Suprapubic skin (tissue), 3 donors: ENCODE measurements at regions not wholly inside any gene's neighbourhood (a gene's known extent, or its start where the extent isn't known, plus 50 kb on each side); places are given as distances from the start of the nearest gene placed in this dataset.

ENCODE experiments used
- CTCF ChIP-seq, 2 donors: fragments of 200-600 bp in 1 of 2; fragments of 450-650 bp in 1 of 2; sonication (generic) in 1 of 2; IDR thresholded peaks; one replicate each; pipeline ENCODE4 v1.5.1; 2016 to 2019; ENCODE audit warnings: antibody characterized with exemption in 2 of 2, mild to moderate bottlenecking in 1 of 2, moderate library complexity in 1 of 2
- POLR2AphosphoS5 ChIP-seq, 3 donors: sonication (generic); formaldehyde crosslinking; IDR thresholded peaks; one replicate each; pipeline ENCODE4 v1.6.1; 2017; ENCODE audit warnings: antibody characterized with exemption in 3 of 3

- TF ChIP-seq CTCF (IDR thresholded peaks at IDR 0.05) (no peak), POLR2AphosphoS5 (IDR thresholded peaks at IDR 0.05) (no peak)
These were observed 96.2 kb upstream of the USP15 start for GRCh38 chr12:62164036-62164435.
